Mesenchymal stem cell (in vitro differentiated cells and primary cell): ENCODE measurements at regions not wholly inside any gene's neighbourhood (a gene's known extent, or its start where the extent isn't known, plus 50 kb on each side); places are given as distances from the start of the nearest gene placed in this dataset.

Experiments used
- DNase-seq: peaks from one replicate; pipeline ENCODE4 v3.0.0-alpha.2; 2013
- H2AFZ ChIP-seq: one replicate; pipeline ENCODE4 v1.6.1; 2013; ENCODE audit warnings: low read depth, mild to moderate bottlenecking, control low read depth, inconsistent platforms, low read length, moderate library complexity
- H2AK5ac ChIP-seq: 2 replicates; pipeline ENCODE4 v1.6.1; 2013; ENCODE audit warnings: low read length, moderate library complexity, mild to moderate bottlenecking, inconsistent platforms; ENCODE audit not compliant: severe bottlenecking
- H2BK120ac ChIP-seq: one replicate; pipeline ENCODE4 v1.6.1; 2013; ENCODE audit warnings: low read depth, mild to moderate bottlenecking, inconsistent platforms, low read length, moderate library complexity
- H2BK12ac ChIP-seq, 2 experiments: one replicate each; pipeline ENCODE4 v1.6.1; 2013; ENCODE audit warnings: inconsistent platforms in 2 of 2, low read length in 2 of 2, mild to moderate bottlenecking in 2 of 2, moderate library complexity in 2 of 2, control low read depth in 1 of 2
- H2BK15ac ChIP-seq: one replicate; pipeline ENCODE4 v1.6.1; 2013; ENCODE audit warnings: mild to moderate bottlenecking, low read depth, inconsistent platforms; ENCODE audit not compliant: poor library complexity, severe bottlenecking
- H2BK5ac ChIP-seq: 2 replicates; pipeline ENCODE4 v1.6.1; 2013; ENCODE audit warnings: low read depth, mild to moderate bottlenecking, low read length, control low read depth, inconsistent platforms; ENCODE audit not compliant: poor library complexity, severe bottlenecking
- H3K14ac ChIP-seq, 2 experiments: one replicate each; pipeline ENCODE4 v1.6.1; 2013; ENCODE audit warnings: inconsistent platforms in 2 of 2, low read length in 2 of 2, control low read depth in 1 of 2, mild to moderate bottlenecking in 1 of 2, moderate library complexity in 1 of 2
- H3K18ac ChIP-seq, 2 experiments: one replicate each; pipeline ENCODE4 v1.6.1; 2013; ENCODE audit warnings: inconsistent platforms in 2 of 2, low read length in 2 of 2, control low read depth in 1 of 2, low read depth in 1 of 2, mild to moderate bottlenecking in 1 of 2
- H3K23ac ChIP-seq, 2 experiments: one replicate each; pipeline ENCODE4 v1.6.1; 2013; ENCODE audit warnings: inconsistent platforms in 2 of 2, low read length in 2 of 2, mild to moderate bottlenecking in 2 of 2, moderate library complexity in 2 of 2, control low read depth in 1 of 2
- H3K27ac ChIP-seq: 2 replicates; pipeline ENCODE4 v1.5.1; 2013; ENCODE audit warnings: mild to moderate bottlenecking, moderate library complexity, low read length, control low read depth, inconsistent platforms; ENCODE audit not compliant: poor library complexity, severe bottlenecking
- H3K27me3 ChIP-seq, 2 experiments: 2 replicates each; pipeline versions ENCODE4 v1.6.1 to v1.7.0; 2013; ENCODE audit warnings: low read length in 2 of 2, mild to moderate bottlenecking in 2 of 2, moderate library complexity in 2 of 2, control low read depth in 1 of 2, inconsistent platforms in 1 of 2; ENCODE audit not compliant: control insufficient read depth in 1 of 2, insufficient read depth in 1 of 2
- H3K36me3 ChIP-seq, 2 experiments: 2 replicates each; pipeline versions ENCODE4 v1.6.1 to v1.7.0; 2013; ENCODE audit warnings: low read length in 2 of 2, control low read depth in 1 of 2, inconsistent platforms in 1 of 2, low read depth in 1 of 2, mild to moderate bottlenecking in 1 of 2; ENCODE audit not compliant: insufficient read depth in 2 of 2, control insufficient read depth in 1 of 2
- H3K4ac ChIP-seq, 2 experiments: one replicate each; pipeline ENCODE4 v1.6.1; 2013; ENCODE audit warnings: inconsistent platforms in 2 of 2, low read length in 2 of 2, mild to moderate bottlenecking in 2 of 2, moderate library complexity in 2 of 2, control low read depth in 1 of 2, low read depth in 1 of 2
- H3K4me1 ChIP-seq: 2 replicates; pipeline ENCODE4 v1.6.1; 2013; ENCODE audit warnings: low read depth, low read length, control low read depth; ENCODE audit not compliant: control insufficient read depth, insufficient read depth
- H3K4me2 ChIP-seq: 2 replicates; pipeline ENCODE4 v1.6.1; 2013; ENCODE audit warnings: low read length, mild to moderate bottlenecking, inconsistent platforms; ENCODE audit not compliant: poor library complexity, severe bottlenecking
- H3K4me3 ChIP-seq, 2 experiments: 2 replicates each; pipeline versions ENCODE4 v1.5.1 to v1.7.0; 2013; ENCODE audit warnings: low read length in 2 of 2, mild to moderate bottlenecking in 2 of 2, control low read depth in 1 of 2, low read depth in 1 of 2; ENCODE audit not compliant: insufficient read depth in 1 of 2
- H3K79me1 ChIP-seq: replicated peaks from 2 replicates; pipeline ENCODE4 v1.6.1; 2013; ENCODE audit warnings: mild to moderate bottlenecking, control low read depth, low read length, inconsistent platforms; ENCODE audit not compliant: poor library complexity, severe bottlenecking
- H3K9ac ChIP-seq: 2 replicates; pipeline ENCODE4 v1.7.0; 2013; ENCODE audit warnings: mild to moderate bottlenecking, low read length, moderate library complexity
- H3K9me3 ChIP-seq: 2 replicates; pipeline ENCODE4 v1.7.0; 2013; ENCODE audit warnings: mild to moderate bottlenecking, low read length; ENCODE audit not compliant: control insufficient read depth
- H4K8ac ChIP-seq: one replicate; pipeline ENCODE4 v1.6.1; 2013; ENCODE audit warnings: inconsistent platforms, mild to moderate bottlenecking, low read length, moderate library complexity
- H4K91ac ChIP-seq: one replicate; pipeline ENCODE4 v1.6.1; 2013; ENCODE audit warnings: mild to moderate bottlenecking, low read length, inconsistent platforms
- WGBS: methylation state at CpG from one replicate; pipeline ENCODE4 v1.1.7; 2013; ENCODE audit warnings: mixed read lengths; 5-methylcytosine and 5-hydroxymethylcytosine counted together

DNA sequence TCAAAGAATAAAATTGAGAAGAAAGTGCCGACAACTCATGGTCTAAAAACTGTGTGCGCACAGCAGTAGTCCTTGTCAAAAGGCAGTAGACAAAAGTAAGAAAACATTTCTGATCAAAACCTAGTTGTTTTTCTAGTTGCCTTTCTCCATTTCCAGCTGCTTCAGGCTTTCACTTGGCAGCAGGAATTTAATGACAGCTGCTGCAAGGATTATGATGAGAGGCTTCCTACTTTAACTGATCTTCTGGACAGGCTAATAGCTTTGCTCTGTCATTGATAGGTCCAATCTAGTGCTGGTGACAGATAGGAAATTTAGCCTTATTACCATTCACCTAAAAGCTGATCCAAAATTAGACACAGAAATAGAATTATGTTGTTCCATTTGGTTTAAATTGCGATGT lies 110.7 kb upstream of the SEMA3C start:
- Histone ChIP-seq H3K79me1 (no peaks in the 10 kb centered on the region), H3K18ac (no peak overlapping the region), H2BK12ac (no peak overlapping the region), H3K36me3 (no peaks in the 10 kb centered on the region), H2AFZ (no peak overlapping the region), H3K14ac (no peak overlapping the region), H2AK5ac (no peak overlapping the region), H3K9me3 (no peaks in the 10 kb centered on the region), H4K91ac (no peak overlapping the region), H3K9ac (no peak overlapping the region), H3K4me2 (no peak overlapping the region), H2BK120ac (no peak overlapping the region), H2BK15ac (no peak overlapping the region), H3K27me3 (no peaks in the 10 kb centered on the region), H4K8ac (no peak overlapping the region), H3K23ac (no peak overlapping the region), H3K27ac (no peak overlapping the region), H3K4me1 (no peaks in the 10 kb centered on the region), H3K4ac (no peak overlapping the region), H2BK5ac (no peak overlapping the region), H3K4me3 (no peak overlapping the region)
- DNase-seq, result no peak
- WGBS, result 89% methylated on average over 2 of the region's 3 CpGs

DNA sequence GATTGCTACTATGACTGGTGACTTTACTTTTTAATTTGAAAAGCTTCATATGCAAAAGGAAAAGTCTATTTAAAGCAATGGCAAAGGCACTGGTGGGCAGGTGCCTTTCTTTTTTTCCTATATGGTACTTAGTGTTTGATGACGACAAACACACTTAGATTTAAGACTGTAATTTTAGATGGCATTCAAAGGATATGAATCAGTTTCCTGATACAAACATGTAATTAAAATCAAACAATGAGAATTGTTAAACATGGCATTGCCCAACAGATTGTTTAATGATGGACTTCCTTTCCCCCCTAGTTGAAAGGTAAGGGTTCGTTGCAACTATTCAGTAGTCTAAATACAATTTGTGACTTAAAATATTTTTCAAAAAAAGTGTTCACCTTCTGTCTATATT lies 106.5 kb upstream of the SEMA3C start:
- Histone ChIP-seq H3K4me3 (no peak overlapping the region), H3K79me1 (no peaks in the 10 kb centered on the region), H4K8ac (no peak overlapping the region), H3K36me3 (no peaks in the 10 kb centered on the region), H3K4ac (no peak overlapping the region), H3K18ac (no peak overlapping the region), H3K4me2 (no peak overlapping the region), H3K27me3 (no peaks in the 10 kb centered on the region), H2BK120ac (no peak overlapping the region), H2BK5ac (no peak overlapping the region), H2AFZ (no peak overlapping the region), H2AK5ac (no peak overlapping the region), H3K4me1 (no peaks in the 10 kb centered on the region), H3K23ac (no peak overlapping the region), H2BK15ac (no peak overlapping the region), H2BK12ac (no peak overlapping the region), H4K91ac (no peak overlapping the region), H3K27ac (no peak overlapping the region), H3K9ac (no peak overlapping the region), H3K9me3 (no peaks in the 10 kb centered on the region), H3K14ac (no peak overlapping the region)
- WGBS, result no CpG with 5 or more reads among the region's 2 CpGs
- no peak for DNase-seq

GRCh38 chr7:81014908-81015307 lies 96.1 kb upstream of the SEMA3C start:
- Histone ChIP-seq H2BK12ac (no peak overlapping the region), H4K91ac (no peak overlapping the region), H4K8ac (no peak overlapping the region), H3K9me3 (no peaks in the 10 kb centered on the region), H3K79me1 (no peaks in the 10 kb centered on the region), H3K14ac (no peak overlapping the region), H2BK5ac (no peak overlapping the region), H3K4ac (no peak overlapping the region), H3K4me2 (no peak overlapping the region), H3K4me1 (no peaks in the 10 kb centered on the region), H2BK15ac (no peak overlapping the region), H2AK5ac (no peak overlapping the region), H3K27ac (no peak overlapping the region), H3K9ac (no peak overlapping the region), H2AFZ (no peak overlapping the region), H3K36me3 (no peaks in the 10 kb centered on the region), H3K23ac (no peak overlapping the region), H2BK120ac (no peak overlapping the region), H3K4me3 (no peak overlapping the region), H3K27me3 (no peaks in the 10 kb centered on the region), H3K18ac (no peak overlapping the region)
- WGBS, result 92% methylated on average over 1 of the region's 1 CpG
- no peak for DNase-seq

GRCh38 chr7:81014266-81014665 lies 95.4 kb upstream of the SEMA3C start:
- H3K4me1 ChIP-seq, result no peaks in the 10 kb centered on the region
- no peak overlapping the region for H3K4me2 ChIP-seq
- H4K8ac ChIP-seq, result no peak overlapping the region
- H3K23ac ChIP-seq, result no peak overlapping the region
- H3K9me3 ChIP-seq, result no peaks in the 10 kb centered on the region
- H2BK12ac ChIP-seq, result no peak overlapping the region
- H3K36me3 ChIP-seq, result no peaks in the 10 kb centered on the region
- H2AFZ ChIP-seq, result no peak overlapping the region
- peak overlapping the region; percentile 9 for H3K9ac ChIP-seq
- H3K79me1 ChIP-seq, result no peaks in the 10 kb centered on the region
- H2BK5ac ChIP-seq, result no peak overlapping the region
- H2BK15ac ChIP-seq, result no peak overlapping the region
- H3K27ac ChIP-seq, result no peak overlapping the region
- H3K27me3 ChIP-seq, result no peaks in the 10 kb centered on the region
- H2BK120ac ChIP-seq, result no peak overlapping the region
- no peak overlapping the region for H3K14ac ChIP-seq
- H2AK5ac ChIP-seq, result no peak overlapping the region
- H3K18ac ChIP-seq, result no peak overlapping the region
- DNase-seq, result no peak
- WGBS, result no CpG with 5 or more reads among the region's 2 CpGs
- no peak overlapping the region for H4K91ac ChIP-seq
- no peak overlapping the region for H3K4ac ChIP-seq
- H3K4me3 ChIP-seq, result no peak overlapping the region
